Limb (tissue), 2 donors: ENCODE measurements at regions not wholly inside any gene's neighbourhood (a gene's known extent, or its start where the extent isn't known, plus 50 kb on each side); places are given as distances from the start of the nearest gene placed in this dataset.

Experiments
- DNase-seq, 2 donors: peaks; one replicate each; pipeline ENCODE4 v3.0.0-alpha.2; 2016; ENCODE audit errors: extremely low spot score in 2 of 2

DNA sequence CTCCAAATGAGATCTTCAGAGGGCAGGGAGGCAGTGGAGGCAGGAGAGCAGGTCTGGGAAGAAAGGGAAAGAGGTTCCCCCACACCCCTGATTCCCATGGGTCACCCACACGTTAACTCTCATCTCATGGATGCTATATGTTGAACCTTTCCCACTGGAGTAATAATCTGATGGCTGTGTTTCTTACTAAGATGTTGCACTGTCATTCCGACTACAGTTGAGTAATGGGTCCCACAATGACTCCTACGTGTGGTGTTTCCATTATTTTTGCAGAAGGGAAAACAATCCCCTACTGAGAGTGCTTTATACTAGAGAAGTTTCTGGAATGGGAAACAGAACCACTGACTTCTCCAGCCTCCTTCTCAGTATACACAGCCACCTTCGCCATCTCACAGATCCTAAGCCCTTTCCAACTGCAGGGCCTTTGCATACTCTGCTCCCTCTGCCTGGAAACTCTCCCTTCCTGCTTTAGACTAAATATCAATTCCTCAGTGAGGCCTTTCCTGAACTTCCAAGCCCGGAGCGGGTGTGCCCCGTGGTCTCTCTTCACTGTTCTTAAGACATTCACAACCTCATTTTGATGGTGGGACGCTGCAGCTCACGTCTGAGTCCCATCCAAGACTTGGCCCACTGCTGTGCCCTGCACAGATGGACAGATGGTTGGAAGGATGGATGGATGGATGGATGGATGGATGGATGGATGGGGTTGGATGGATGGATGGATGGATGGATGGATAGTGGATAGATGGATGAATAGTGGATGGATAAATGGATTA, 238.6 kb upstream of the PMEPA1 start:
- no peak for DNase-seq

DNA sequence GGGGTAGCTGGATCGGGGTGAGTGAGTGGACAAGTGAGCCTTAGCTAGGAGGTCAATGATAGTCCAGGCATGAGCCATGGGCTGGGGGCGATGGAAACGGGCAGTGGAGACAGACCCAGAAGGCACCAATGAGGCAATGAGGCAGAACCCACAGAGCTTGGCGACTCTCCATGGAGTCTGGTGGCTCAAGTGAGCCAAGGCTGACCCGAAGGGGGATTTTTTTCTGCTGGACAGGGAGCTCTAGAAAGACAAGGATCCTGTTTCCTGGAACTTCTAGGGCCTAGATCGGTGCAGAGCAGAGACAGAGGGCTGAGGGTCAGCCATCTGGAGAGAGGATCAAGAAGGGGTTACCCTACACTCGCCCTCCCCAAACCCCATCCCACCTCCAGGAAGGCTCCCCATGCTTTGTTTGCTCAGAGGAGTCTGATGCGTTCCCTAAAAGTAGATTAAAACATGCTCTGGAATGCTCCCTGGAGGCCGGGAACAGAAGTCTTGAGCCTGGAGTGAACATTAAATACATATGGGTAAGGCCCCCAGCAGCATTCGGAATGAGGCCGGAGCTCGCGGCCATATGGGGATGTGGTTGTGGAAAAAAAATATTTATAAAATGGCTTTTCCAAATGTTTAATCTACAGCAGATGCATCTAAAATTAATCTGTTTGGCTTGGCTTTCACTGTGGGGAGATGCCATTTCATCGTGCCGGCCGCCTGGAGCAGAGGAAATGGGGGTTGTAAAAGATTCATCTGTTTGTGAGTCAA, 237.8 kb upstream of the PMEPA1 start:
- DNase-seq: peak; percentile 69 to 91

DNA sequence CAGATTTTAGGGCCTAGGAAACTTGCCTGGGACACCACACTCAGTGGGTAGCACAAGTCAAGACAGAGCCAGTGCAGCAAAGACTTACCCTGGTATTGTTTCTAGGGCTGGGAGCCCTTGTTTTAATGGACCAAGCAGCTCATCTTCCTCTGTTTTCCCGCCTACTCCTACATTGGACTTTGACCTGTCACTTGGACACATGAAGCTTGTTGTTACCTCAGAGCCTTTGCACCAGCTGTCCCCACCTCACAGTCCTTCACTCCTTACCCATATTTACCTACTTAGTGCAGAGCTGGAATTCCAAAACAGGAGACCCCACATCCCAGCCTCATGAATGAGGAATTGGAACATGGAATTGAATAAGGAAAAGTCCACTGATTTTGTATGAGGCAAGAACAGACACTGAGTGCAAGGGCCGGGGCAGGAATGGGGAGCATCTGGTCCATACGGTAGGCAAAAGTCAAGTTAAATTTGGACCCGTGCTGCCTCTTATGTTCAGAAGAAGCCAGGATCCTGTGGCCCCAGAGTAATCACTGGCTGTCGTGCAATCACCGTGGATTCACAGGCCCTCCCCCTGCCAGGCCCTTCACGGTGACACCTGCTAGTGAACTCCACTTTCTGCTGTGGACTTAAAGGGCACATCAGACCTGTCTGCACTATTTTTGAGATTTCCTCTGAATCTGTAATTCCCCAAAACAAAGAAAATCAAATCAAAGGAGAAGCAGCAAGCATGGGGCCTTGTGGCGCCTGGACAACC, 236.9 kb upstream of the PMEPA1 start:
- DNase-seq: no peak

DNA sequence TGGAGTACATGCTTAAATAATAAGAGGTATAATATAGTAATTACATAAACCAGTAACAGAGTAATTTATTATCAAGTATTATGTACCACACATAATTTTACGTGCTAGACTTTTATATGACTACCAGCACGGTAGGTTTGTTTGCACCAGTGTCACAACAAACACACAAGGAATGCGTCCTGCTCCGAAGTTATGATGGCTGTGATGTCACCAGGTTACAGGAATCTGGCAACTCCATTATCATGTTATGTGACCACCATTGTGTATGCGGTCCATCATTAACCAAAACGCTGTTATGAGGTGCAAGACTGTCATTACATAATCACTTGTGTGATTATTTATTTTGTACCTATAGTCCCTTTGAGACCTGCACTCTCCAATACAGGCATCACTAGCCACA, 235.2 kb upstream of the PMEPA1 start:
- no peak for DNase-seq

DNA sequence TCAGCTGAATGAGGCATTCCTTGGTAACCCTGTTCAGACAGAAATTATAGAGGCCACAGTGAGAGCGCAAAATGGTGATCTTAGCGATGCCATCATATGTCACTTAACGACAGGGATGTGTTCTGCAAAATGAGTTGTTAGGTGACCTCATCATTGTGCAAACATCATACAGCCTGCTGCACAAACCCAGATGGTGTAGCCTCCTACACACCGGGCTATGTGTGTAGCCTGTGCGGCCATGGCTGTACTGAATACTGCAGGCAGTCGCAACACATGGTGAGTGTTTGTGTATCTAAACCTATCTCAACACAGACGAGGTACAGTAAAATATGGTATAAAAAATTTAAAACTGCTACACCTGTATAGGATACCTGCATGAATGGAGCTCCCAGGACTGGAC, 234.1 kb upstream of the PMEPA1 start:
- no peak for DNase-seq

DNA sequence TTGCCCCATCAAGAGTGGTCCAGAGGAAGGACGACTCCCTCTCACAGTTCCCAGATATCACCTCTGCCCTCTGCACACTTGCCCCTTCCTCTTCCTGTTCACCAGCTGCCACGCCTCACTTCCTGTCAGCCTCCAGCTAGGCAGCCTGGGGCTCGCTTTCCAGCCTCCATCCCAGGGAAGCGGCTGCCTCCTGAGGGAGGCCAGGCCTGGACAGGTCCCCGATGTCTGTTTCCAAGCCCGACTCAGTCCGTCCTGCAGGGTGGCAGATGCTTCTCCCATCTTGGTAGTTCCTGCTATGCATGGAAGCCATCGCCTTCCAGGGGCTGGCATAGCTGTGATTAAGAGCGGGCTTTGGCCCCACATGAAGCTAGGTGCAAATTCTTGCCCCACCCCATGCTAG, 233.5 kb upstream of the PMEPA1 start:
- DNase-seq: no peak

DNA sequence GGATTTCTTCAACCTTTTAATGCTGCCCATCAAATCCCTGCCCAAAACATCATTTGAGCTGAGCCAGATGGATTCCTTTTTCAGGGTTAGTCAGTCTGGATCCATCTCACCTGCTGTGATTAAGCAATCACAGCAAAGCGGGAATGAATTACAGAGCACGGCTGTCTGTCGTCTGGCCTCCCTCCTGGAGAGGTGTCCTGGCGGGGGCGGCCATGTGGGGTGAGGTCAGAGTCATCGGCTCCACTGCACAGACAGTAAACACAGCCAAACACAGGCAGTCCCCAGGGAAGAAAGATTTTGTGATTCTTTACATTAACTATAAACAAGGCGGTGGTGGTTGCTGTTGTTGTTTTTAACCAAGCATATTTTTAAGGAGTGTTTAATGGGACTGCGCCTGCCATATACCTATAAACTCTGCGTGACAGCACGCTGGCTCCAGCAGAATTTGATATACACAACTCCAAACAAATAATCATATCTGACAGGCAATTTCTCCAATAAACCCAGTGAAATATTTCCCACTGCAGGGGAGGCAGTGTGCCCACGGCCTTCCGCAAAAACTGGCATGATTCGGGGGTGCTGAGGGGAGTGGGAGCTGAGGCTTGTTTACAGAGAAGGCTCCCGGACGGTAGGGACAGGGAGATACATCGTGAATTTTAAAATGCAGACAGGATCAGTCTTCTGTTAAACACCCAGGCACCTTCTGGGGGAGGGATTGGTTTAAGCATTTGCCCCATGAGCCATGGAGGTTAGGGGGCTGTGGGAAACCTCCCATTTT, 232.0 kb upstream of the PMEPA1 start:
- DNase-seq: no peak

DNA sequence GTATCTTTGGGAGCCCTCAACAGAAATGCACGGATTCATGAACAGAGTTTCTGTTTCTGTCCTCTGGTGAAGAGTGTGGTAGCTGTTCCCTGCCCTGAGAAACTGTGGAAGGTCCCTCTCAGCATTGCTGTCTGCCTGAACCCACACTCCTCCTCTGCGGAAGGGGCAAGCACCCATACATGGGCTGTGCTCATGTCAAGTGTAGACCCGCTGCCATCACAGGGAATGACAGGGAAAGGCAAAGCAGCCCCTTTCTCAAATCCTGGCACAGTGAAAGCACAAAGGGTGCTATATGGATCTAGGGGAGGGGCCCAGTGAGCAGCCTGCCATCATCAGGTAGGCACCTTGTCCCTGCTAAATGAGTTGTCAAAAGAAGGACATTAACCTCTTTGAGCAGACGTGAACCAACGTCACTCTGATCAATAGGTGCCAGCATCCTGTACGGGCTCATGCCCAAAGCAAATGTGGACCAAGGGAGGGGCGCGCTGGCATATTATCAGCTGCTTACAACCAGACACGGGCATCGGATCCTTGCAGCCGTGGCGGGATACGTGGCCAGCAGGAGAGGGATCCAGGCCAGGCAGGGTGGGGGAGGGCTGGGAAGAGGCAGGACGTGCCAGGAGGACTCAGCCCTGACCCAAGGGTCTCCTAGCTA, 231.2 kb upstream of the PMEPA1 start:
- peak in 1 of 2 donors; percentile 35 for DNase-seq

DNA sequence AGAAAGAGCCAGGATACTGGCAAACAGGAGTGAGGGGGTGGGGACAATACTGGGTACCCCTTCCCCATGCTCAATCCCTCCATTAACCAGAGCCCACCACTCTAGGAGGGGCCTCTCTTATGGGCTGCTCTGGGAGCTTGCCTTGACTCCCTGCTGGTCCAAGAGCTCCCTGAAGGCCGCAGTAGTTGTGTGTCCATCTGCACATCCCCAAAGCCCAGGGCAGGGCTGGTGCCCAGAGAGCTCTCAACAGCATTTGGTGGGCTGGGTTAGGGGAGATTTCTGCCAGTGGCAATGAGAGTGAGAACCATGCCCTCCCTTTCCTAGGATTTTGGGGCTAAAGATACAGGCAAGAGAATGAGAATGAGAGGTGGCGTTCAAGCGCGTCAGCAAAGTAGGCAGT, 230.6 kb upstream of the PMEPA1 start:
- DNase-seq: no peak

DNA sequence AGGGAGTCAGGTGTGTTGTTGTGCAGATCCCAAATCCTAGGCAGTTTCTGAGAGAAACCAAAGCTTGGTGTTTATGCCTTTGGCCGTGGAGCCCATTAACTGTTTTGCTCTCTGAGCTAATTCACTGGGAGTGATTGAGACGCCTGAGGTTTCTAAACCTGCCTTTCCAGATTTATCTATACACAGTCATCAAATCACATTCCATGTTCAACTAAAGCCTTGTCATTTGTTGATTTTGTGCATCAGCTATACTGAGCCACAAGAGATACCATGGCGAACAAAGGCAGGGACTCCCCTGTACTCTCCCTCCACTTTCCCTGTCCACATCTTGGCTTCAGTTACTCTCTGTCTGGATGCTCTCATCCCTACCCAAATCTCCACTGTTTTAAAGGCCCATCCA, 229.7 kb upstream of the PMEPA1 start:
- DNase-seq: no peak

DNA sequence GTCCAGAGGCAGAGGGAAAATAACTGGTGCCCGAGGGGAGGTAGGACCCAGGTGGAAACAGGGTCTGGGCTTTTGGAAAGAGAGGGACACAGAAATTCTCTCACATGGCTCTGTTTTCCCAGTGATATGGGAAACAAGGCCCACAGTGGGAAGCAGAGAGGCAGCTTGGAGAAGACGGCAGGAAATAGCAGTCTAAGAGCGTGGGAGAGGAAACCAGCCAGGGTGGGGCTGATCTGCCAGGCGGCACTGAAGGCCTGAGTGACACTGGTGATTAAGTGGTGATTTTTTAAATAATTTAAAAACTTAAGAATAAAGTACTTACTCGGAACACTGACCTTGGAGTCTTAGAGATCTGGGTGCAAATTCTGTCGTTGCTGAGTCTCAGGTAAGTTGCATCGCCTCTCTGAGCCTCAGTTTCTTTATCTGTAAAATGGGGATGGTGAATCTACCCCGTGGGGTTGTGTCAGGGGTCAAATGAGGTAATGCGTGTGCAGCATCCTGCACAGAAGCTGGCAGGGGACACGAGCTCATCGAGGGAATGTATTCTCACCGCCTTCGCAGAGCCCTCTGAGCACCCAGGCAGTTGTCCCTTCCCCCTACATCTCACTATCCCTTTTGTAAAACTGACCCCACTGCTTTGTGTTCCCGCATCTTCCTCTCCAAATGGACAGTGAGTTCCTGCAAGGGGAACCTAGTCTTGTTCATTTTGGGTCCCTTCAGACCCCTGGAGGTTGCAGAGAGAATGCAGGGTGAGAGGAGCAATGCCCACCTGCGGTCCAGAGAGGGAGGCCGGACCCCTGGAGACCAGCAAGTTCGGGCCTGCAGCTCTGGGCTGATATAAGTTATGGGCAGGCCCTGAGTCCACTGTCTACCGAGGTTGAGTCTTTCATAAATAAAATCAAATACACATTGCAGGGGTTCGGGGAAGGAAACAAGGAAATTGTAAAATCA, 228.6 kb upstream of the PMEPA1 start:
- no peak for DNase-seq

DNA sequence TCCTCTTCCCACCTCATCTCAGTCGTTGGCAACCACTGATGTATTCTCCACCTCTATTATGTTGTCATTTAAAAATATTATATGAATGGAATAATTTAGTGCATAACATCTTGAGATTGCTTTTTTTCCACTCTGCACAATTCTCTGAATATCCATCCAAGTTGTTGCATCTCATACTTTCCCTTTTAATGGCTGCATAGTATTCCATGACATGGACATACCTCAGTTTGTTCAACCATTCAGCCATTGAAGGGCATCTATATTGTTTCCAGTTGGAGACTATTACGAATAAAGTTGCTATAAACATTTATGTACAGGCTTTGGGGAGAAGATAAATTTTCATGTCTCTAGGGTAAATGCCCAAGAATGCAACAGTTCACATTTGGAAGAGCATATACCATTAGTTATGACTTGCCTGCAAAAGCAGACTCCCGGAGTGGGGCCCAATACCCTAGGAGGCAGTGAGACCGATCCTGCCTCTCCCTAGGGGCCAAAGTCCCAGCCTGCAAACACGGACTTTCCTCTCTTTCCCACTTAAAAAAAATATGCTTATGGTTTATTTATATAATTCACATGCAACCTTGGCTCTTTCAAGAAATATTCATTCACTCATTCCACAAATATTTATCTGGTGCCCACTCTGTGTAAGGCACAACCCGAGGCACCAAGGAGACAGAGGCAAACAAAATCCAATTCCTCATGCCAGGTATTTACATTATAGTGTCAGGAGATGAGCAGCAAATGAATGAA, 227.0 kb upstream of the PMEPA1 start:
- no peak for DNase-seq

DNA sequence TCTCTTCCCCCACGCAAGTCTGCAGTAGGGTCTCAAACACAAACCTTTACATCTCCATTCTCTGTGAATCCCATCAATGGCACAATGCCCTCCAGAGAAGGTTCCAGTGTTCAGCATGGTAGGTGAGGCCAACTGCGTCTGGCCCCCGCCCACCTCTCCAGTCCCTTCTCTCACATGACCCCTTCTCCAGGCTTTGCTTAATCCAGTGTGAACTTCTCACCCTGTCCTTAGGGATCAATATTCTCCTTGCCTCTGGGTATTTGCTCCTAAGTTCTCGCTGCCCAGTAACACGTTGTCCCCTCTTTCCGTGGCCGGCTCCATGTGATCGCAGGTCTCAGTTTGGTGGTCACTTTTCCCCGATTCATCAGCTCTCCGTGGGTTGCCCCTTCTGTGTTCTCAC, 225.1 kb upstream of the PMEPA1 start:
- DNase-seq: no peak

DNA sequence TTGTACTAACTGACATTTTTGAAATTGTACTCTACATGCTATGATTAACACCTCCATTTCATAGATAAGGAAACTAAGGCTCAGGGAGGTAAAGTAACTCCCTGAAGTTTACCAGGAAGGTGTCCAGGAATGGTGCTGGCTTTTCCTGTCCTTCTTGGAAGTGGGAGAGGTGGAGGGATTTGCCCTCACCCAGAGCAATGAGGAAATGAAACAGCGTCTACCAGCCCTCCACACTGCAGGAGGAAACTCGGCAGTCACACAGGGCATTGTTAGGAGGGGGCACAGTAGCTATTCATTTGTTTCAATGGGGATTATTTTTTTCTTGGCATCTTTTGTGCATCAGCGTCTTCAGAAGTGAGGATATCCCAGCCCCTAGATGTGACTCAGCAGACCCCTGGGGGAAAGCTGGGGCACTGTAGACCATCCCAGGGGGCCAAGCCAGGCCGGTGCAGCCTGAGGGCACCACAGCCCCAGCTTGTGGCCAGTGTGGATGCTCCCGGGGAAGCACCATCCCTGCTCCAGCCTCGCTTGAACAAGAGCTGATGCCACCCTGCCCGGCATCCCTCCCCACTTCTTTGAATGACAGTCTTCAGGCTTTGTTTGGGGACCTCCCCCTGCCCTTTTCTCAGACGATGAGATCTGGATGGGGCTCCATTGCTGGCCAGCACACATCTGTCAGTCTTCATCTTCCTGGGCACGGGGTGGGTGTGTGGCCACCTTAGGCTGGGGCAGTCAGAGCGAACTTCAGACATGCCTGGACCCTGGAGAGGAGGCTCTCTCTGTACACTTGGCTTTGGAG, 224.4 kb upstream of the PMEPA1 start:
- no peak for DNase-seq

DNA sequence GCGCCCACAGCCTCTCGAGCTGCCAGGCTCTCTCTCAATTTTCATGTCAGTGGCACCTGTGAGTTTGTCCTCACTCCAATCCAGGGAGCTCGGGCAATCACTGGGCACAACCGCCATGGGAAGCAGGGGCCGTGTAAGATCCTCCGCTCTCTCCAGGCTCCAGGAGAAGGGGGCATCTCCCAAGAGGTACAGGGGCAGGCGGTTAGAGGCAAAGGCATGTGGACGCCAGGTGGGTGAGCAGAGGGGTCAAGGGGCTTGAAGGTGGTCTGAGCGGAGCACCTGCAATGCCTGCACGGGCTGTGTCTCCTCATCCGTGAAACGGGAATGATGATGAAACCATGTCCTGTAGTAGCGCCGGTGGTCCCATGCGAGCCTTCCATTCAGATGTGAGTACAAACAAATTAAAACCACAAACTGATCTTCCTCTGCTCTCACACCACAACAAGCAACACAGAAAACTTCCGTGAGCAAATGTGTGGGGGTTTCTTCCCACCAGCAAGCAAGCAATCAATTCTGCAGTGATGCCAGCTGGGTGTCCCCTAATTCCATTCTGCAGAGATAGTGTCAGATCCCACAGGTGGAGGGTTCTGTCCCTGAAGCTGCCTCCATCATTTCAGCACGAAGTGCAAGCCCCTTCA, 222.5 kb upstream of the PMEPA1 start:
- no peak for DNase-seq

DNA sequence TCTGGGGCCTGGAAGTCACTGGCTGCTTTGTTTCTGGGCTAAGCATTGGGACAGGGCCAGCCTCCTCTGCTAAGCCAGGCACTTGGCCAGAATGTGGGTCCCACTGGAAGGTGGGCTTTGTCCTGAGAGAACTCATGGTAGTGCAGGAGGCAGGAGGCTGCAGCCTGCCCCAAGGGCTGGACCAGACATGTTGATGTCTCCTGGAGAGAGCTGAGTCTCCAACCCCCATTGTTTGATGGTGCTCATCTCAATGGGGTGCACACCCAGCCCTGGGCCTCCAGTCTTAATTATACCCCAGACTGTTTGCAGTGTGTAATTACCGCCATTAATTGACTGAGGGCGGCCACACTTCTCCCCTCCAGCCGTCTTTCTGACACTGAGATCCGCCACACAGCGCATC, 220.5 kb upstream of the PMEPA1 start:
- no peak for DNase-seq

DNA sequence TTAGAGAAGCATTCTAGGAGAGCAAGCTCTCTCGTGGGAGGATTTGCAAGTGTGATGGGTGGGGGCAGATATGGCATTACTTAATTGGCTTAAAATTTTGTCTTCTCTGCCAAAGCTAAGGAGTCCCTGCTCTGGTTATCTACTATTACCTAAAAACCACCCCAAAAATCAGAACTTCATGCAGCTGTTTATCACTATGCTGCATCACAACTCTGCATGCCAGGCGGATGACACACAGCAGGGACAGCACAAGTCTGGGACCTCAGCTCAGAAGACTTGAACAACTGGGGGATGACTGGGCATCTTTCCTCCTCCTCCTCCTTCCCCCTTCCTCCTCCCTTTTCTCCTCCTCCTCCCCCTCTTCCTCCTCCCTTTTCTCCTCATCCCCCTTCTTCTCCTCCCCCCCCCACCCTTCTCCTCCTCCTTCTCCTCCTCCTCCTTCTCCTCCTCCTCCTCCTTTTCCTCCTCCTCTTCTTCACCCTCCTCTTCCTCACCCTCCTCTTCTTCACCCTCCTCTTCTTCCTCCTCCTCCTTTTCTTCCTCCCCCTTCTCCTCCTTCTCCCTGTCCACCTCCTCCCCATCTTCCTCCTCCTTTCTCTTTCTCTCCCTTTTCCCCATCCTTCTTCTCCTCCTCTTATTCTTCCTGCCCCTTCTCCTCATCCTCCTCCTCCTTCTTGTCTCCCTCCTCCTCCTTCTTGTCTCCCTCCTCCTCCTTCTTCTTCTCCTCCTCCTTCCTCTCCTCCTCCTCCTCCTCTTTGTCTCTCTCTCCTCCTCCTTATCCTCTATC, 218.6 kb upstream of the PMEPA1 start:
- DNase-seq: no peak
